Stimulated activated CD4-positive, alpha-beta T cell treated with anti-CD3 and anti-CD28 coated beads, Interleukin-1b, Interleukin-23, amount 100 ng/mL, for 1 hour (primary cell): ENCODE measurements at regions not wholly inside any gene's neighbourhood (a gene's known extent, or its start where the extent isn't known, plus 50 kb on each side); places are given as distances from the start of the nearest gene placed in this dataset.

Source experiments
- DNase-seq, 2 donors: peaks; one replicate each; pipeline ENCODE4 v3.0.0-alpha.2; 2020; ENCODE audit warnings: low read depth in 2 of 2

DNA sequence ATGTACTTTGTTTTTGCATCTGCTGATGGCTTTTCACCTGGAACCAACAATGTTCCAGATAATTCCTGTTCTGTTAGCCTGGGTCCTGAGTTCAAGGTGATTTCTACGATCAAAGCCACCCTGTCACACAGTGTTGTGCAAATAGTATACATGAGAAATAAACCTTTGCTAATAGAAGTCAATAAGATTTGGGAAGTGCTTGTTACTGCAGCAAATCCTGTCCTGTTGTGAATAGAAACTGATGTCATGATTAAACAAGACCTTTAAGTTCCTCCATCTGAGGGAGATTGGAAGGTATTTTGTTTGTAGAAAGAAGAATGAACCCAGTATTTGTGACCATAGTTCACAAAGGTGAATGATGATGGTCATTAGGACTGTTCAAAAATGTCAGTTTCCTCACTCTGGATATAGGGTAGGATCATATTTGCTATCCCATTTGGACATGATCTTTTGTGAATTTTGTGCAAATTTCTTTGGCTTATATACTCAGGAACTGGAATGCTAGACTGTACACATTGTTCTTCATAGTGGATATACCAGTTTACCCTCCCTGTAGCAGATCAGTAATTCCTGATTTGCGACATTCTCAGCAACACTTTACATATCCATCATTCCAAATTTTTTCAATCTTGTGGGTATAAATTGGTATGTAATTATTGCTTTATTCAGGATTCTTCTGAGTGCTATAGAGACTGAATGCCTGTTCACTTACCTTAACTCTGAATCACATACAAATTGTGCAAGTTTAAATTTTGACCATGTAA lies 428.5 kb downstream of the METTL15 start:
- no peak for DNase-seq

DNA sequence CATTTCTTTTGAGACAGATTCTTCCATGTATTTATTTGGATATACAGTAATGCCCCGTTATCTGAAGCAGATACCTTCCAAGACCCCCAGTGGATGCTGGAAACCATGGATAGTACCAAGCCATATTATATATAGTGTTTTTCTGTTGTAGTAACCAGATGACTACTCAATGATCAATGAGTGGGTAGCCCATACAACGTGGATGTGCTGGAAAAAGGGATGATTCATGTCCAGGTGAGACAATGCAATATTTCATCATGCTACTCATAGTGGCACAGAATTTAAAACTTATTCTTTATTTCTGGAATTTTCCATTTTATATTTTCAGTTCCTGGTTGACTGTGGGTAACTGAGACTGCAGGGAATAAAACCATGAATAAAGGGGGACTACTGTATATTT lies 427.5 kb downstream of the METTL15 start:
- DNase-seq = no peak

DNA sequence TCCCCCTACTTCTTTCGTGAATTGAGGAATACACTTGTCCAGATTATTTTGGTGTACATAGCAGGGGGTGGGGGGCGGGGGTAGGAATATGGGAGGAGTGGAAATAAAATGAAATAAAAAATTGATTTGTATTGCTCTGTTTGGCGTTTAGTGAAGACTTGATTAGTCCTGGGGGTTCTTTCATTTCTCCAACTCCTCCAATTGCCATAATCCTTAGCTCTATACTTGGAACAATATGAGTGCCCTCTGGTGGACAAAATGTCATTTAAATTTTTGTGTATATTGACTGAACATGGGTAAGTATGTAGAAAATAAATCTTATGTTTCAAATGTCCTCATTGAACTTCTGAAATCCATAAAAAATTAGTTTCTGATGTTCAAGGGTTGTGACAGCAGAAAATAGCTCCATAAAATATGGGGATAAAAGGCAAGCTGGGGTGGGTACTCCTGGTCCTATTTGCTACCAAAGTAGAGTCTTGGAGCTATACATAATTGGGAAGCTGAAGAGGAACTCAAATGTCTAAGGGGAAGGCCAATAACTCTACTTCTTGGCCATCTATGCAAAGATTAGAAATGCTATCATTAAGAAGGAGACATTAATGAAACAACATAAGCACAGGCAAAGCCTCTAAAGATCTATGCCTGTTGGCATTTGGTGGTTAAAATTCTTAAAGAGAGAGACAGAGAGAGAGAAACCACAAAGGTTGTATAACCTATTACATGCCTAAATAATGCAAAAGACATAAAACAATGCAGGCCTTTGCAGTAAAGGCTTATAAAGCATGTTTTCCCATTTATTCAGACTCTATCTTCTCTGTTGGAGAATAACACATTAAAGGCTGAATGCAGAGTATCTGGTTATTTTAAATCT lies 421.6 kb downstream of the METTL15 start:
- no peak for DNase-seq

DNA sequence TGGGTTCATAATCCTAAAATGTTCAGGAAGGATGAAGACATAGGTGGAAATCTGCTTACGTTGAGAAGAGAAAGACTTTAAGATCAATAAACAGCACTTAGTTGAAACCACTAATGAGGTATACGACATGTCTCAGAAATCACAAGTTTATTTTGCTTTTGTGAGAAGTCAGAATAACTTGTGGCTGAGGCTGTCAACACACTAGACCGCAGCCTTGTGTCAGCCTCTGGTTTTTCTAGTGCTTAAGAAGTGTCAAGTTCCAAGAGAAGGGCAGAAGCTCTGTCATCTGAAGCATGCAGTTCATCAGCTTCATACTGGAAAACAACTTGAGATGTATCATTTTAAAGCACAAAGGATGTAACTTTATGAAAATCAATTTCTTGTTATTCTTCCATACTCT lies 420.9 kb downstream of the METTL15 start:
- DNase-seq = no peak

DNA sequence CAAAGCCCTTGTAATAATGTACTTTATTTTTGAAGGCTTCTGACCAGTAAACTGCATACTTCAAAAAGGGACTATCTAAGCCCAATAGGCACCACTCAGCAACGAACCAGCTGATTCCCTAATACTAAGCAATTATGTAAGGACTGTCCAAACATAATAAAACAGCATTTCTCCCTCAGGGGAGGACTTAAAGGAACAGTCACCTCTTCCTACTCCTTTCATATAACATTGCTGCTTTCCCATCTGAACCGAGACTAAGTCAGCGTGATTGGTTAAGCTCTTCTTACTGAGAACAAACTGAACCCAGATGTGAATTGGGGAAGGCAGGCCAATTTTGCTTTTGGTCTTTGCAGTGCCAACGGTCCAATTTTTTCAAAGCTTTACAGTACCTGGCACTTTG lies 420.0 kb downstream of the METTL15 start:
- no peak for DNase-seq

DNA sequence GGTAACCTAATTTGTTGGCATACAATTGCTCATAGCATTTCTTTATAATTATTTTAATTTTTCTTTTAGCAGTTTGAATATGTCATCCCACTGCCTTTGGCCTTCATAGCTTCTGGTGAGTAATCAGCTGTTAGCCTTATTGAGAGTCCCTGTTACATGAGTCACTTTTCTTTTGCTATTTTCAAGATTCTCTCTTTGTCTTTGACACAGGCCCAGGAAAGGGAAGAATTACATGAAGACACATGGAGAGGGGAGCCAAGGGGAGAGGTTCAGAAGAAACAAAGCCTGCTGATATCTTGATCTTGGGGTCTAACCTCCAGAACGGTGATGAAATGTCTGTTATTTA lies 418.2 kb downstream of the METTL15 start:
- DNase-seq = no peak

DNA sequence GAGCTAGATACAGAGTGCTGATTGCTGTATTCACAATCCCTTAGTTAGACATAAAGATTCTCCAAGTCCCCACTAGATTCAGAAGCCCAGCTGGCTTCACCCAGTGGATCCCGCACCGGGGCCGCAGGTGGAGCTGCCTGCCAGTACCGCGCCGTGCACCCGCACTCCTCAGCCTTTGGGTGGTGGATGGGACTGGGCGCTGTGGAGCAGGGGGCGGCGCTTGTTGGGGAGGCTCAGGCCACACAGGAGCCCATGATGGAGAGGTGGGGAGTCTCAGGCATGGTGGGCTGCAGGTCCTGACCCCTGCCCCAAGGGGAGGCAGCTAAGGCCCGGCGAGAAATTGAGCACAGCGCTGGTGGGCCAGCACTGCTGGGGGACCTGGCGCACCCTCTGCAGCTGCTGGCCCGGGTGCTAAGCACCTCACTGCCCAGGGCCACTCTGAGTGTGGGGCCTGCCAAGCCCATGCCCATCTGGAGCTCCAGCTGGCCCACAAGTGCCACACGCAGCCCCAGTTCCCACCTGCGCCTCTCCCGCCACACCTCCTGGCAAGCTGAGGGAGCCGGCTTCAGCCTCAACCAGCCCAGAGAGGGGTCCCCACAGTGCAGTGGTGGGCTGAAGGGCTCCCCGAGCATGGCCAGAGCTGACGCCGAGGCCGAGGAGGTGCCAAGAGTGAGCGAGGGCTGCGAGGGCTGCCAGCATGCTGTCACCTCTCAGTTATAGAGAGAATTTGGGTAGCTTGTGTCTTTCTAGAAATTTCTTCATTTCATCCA lies 417.6 kb downstream of the METTL15 start:
- no peak for DNase-seq

DNA sequence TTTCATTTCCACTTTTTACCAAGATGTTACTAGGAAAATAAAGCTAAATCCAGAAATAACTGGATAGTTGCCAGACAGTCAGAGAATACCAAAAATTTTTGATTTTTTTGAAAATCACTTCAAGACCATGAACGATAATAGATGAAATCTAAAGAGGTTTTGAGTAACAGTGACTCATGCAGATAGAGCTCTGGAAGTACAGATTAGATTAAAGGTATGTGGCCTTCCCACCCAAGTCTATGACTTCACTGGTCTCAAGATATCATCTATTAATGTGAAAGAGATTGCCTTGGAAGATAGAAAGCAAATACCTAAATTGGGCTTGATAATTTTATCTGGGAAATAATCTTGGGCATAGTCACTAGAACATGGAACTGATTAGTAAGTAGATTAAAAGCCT lies 415.9 kb downstream of the METTL15 start:
- DNase-seq = no peak

DNA sequence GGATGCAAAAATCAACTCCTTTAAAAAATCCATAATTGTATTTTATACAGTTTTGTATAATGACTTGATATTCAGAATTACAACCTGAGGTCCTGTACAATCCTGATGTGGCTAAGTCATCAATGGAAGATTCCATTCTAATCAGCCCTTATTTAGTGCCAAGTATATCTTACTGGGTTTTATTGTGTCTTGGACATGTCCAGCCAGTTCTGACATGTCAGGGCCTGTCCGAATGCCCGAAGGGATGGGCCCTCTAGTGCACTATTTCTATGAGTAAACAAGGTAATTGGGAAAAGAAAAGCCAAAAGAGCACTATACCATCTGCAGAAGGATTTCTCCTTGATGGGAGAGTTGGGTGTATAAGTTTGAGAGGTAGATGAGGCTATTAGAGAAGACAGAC lies 412.9 kb downstream of the METTL15 start:
- no peak for DNase-seq

DNA sequence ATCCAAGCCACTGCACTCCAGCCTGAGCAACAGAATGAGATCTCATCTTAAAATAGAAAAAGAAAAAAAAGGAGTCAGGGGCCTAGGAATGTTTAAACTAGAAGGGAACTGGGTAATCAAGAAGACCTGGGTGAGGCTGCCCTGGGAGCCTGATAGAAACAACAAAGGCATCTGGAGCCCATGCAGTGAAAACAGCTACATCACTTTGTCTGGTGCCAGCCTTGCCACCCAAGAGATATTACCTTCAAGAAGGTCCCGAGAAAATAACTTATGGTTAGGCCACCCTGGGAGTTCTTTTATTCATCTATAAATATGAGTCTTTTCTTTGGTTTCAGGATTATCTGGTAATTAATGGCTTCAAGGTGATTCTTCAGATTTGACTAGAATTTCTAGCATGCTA lies 412.1 kb downstream of the METTL15 start:
- no peak for DNase-seq

DNA sequence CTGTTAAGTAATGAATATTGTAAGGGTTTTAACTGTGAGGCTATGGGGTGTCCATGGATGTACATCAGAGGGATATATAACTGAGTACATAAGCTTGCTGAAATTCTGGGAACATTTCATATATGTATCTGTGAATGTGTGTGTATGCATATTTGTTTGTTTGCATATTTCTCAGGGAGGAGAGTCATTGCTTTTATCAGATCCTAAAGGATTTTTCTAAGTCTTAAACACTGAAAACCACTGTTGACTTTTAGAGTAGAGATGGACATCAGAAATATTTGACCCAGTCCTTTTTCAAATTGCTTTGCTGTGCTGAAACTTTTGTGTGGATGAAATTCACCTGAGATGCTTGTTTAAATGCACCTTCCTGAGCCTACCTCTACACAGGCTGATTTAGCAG lies 410.6 kb downstream of the METTL15 start:
- DNase-seq = no peak

DNA sequence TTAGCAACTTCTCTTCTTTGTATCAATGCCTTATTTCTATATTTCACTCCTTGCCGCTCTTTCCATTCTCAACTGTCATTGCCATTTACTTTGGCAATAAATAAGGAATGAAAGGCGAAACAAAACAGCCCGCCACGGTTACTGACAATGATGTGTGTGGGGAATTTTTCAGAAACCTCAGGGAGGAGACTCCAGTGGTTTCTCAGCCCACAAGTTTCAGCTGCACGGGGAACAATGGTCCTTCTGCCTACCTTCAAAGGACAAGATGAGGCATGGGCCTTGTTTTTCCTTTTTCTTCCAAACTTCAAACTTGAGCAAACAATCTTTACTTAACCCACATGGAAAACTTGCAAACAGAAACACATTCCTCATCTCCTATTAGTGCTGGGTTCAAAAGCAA lies 409.4 kb downstream of the METTL15 start:
- no peak for DNase-seq

DNA sequence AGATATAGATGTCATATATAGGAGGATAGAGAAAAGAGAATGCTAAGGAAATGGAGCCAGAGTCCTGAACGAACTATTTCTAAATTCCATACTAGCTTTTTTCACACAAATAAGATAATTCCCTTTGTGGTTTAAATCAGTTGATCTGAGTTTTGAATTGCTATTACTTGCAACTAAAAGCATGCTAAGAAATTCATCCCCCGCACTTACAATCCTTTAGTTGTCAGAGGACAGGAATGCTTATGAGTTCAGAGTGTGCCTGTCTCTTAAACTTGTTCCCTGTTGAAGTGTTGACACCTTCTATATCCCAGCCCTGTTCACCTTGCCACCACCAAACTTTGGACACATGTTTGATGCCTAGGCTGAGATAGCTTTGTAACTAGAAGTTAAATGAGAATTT lies 406.2 kb downstream of the METTL15 start:
- DNase-seq = no peak

DNA sequence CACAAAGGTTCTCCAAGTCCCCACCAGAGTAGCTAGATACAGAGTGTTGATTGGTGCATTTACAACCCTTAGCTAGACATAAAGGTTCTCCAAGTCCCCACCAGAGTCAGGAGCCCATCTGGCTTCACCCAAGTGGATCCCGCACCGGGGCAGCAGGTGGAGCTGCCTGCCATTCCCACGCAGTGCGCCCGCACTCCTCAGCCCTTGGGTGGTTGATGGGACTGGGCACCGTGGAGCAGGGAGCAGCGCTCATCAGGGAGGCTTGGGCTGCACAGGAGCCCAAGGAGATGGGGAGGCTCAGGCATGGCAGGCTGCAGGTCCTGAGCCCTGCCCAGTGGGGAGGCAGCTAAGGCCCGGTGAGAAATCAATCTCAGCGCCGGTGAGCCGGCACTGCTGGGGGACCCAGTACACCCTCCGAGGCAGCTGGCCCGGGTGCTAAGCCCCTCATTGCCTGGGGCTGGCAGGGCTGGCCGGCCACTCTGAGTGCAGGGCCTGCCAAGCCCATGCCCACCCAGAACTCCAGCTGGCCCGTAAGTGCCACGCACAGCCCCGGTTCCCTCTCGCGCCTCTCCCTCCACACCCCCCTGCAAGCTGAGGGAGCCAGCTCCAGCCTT lies 404.1 kb downstream of the METTL15 start:
- no peak for DNase-seq

DNA sequence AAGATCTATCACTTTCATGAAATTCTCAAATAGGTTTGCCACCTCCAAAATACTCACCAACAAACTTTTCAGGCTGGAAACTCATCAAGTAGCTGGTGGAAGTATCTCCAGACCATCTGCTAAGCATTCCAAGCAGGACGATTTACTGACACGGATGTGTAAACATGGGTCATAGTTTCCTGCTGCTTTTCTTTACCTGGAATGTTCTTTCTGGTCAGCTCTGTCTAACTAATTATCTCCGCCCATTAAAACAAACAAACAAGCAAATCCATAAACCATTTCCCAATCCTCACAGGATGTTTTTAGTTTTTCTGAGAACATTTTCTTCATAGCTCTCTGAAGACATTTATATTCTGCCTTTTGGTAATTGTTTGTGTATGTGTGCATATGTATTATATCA lies 397.0 kb downstream of the METTL15 start:
- no peak for DNase-seq

DNA sequence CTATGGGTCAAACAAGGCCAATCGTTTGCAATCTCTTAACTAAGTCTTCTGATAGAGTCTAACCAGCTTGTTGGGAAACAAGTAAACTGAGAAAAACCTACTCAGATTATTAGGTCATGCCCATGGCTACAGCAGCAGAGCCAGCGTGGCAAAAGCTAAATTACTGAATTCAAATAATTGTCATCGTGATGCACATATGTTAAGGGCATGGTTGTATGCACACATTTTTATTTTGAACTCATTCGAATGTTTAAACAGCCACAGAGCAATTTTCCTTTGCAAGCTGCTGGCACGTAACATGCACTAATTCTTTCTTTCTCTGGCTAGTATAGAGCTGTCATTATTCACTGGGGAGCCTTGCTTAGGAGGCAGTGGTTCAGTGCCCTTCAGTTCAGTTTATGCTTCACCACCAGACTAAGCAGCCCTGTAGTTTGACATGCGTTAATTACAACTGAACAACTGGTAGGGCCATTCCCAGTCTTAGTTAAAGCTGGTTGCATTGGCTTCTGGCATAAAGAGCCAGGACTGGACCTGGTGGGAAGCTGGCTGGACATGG lies 396.4 kb downstream of the METTL15 start:
- DNase-seq = no peak

DNA sequence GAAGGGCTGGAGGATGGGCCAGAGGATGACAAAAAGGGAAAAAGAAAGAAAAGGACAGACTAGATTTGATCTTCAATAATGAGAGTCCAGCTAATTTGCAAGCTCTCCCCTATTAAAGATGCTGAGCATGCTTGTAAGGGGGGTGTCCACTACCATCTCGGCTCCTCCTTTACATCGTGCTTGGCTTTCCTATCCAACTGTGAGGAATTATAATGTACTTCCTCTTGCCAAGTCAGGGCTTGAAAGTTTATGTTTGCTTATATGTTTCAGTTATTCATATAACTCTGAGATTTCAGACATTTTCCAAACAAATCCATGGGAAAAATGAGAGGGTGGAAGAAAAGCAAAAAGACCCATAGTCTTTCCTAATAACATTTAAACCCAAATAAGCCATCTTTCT lies 387.1 kb downstream of the METTL15 start:
- DNase-seq = no peak

DNA sequence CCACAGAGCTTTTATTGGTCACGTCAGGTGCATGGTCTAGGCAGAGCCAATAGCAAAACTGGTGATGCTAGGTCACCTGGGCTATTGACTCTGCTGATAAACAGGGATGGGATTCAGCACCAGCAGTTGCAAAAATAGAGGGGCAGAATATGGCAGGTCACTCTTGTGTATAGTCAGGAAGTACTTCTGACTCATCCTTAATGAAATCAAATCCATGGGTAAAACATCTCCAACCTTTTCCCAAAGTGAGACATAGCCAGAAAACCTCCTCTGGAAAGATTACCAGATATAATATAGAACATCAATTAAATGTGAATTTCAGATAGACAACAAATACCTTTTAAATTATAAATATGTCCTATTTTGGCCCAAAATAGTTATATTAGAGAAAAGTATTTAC lies 383.2 kb downstream of the METTL15 start:
- DNase-seq = no peak

DNA sequence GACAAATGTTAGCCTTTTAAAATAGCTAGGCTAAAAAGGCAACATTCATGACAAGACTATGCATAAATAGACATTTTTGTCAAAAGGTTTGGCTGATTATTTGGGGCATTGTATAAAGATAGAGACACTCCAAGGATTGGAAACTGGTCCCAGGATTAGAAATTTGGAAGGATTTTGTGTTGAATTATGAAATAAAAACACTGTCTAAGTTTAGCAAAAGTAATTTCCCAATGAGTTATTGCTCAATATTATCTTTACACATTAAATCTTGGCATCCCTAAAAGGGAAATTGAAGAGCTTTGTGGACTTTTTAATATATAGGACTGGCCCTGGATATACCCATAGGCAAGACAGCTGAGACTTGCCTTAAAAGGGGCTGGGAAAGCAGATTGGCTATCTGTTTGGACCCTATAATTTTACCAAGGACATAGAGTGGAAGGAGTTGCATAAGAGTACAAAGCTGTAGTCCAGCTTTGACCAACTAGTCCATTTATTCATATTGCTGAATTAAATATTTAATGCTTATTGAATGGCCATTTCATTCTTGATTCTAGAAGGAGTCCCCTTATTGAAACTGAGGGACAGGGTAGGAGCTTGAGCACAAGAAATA lies 382.7 kb downstream of the METTL15 start:
- DNase-seq = no peak

DNA sequence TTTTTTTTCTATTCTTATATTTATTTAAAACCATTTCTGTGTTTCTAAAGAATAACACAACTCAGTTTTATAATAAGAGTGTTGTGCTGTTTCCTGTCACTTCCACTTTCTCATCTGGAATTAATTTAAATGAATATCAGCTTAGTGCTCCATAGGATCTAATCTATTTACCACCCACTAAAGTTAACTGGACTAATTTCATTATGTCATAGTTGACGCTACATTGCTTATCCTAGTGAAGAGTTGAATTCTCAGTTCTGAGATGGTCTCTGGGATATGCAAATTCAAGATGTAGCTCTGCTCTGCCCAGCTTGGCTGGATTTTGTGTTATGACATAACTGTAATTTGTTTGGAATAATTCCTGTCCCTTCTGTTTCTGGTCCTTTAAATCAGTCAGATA lies 380.1 kb downstream of the METTL15 start:
- DNase-seq = no peak

DNA sequence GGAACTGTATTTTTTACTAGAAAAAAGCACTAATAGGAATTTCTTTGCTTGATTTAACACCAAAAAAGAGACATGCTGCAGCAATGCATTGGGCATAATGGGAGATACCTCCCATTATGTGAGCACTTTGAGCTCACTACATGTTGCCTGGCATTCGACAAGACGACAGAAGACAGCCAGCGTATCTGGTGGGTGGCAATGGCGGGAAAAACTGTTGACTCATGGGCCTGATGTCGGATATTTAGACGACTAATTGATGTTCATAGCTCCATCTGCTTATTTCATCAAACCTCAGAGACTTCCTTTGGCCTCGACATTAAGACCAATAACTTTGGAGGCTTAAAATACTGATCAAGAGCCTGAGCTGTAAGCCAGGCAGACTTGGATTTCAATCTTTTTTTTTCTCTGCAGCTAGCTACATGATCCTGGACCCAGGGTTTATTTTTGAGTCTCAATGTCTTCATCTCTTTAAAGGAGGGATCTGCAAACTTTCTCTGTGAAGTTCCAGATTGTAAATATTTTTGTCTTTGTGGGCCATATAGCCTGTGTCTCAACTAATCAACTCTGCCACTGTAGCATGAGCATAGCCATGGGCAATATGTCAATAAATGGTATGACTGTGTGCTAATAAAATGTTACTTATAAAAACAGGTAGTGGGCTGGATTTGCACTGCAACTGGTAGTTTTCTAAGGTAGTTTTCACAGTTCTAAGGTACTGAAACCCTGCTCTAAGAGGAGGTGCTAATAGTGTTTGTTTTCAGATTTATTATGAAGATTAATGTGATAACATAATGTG lies 375.1 kb downstream of the METTL15 start:
- no peak for DNase-seq
